ENCODE measurements at regions not wholly inside any gene's neighbourhood (a gene's known extent, or its start where the extent isn't known, plus 50 kb on each side); places are given as distances from the start of the nearest gene placed in this dataset.

- no peak for DNase-seq
Observed at GRCh38 chr4:110953191-110953590, 330.3 kb upstream of the PITX2 start.

DNA sequence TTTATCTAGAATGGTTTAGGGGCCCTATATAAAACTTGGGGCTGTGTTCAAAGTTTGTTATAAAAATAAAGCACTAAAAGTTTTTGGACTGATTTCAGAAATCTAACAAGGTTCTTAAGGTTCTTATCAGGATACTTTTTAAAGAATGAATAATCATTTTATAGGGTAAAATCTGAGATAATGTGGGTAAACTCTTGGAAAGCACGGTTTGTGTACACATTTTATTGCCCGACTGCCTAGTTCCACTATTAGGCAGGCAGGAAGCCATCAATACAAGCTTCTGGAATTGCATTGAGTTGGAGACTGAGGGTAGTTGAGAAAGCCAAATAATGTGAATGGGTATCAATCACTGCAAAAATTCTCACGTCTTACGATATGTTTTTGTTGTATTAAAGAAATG is 331.0 kb upstream of the PITX2 start:
- no peaks in the 10 kb centered on the region for H3K4me1 ChIP-seq (ENCODE audit: insufficient read depth)
- no peak overlapping the region for H3K27ac ChIP-seq
- H3K4me3 ChIP-seq = no peak overlapping the region
- WGBS, 3 donors = 63 to 71% (median 64%) methylated on average over 4 of the region's 4 CpGs
- DNase-seq = no peak
- H3K36me3 ChIP-seq = no peaks in the 10 kb centered on the region
- no peaks in the 10 kb centered on the region for H3K9me3 ChIP-seq
- H3K27me3 ChIP-seq = no peaks in the 10 kb centered on the region
- no peak for TF ChIP-seq POLR2A (IDR thresholded peaks at IDR 0.05)
- TF ChIP-seq, protein P1, sequence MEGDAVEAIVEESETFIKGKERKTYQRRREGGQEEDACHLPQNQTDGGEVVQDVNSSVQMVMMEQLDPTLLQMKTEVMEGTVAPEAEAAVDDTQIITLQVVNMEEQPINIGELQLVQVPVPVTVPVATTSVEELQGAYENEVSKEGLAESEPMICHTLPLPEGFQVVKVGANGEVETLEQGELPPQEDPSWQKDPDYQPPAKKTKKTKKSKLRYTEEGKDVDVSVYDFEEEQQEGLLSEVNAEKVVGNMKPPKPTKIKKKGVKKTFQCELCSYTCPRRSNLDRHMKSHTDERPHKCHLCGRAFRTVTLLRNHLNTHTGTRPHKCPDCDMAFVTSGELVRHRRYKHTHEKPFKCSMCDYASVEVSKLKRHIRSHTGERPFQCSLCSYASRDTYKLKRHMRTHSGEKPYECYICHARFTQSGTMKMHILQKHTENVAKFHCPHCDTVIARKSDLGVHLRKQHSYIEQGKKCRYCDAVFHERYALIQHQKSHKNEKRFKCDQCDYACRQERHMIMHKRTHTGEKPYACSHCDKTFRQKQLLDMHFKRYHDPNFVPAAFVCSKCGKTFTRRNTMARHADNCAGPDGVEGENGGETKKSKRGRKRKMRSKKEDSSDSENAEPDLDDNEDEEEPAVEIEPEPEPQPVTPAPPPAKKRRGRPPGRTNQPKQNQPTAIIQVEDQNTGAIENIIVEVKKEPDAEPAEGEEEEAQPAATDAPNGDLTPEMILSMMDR (IDR thresholded peaks at IDR 0.05) = no peak
- no peak for TF ChIP-seq EP300 (IDR thresholded peaks at IDR 0.05)
- intact Hi-C loops (cut with DNase I) = no loop called here

More at GRCh38 chr4:110953191-110953590, 330.3 kb upstream of the PITX2 start:
- H3K4me1 ChIP-seq (ENCODE audit: insufficient read depth) = no peaks in the 10 kb centered on the region
- no peaks in the 10 kb centered on the region for H3K27me3 ChIP-seq
- H3K27ac ChIP-seq = no peak overlapping the region
- intact Hi-C loops (cut with DNase I) = no loop called here
- H3K4me3 ChIP-seq = no peak overlapping the region
- TF ChIP-seq EP300 (IDR thresholded peaks at IDR 0.05) = no peak
- no peak for TF ChIP-seq POLR2A (IDR thresholded peaks at IDR 0.05)
- TF ChIP-seq, protein P1 (IDR thresholded peaks at IDR 0.05) = no peak
- 80 to 86% (median 82%) methylated on average over 1 of the region's 1 CpG for WGBS, 3 donors
- H3K9me3 ChIP-seq = no peaks in the 10 kb centered on the region
- no peaks in the 10 kb centered on the region for H3K36me3 ChIP-seq

- Histone ChIP-seq H3K27me3 (no peaks in the 10 kb centered on the region), H3K4me3 (no peak overlapping the region), H3K27ac (no peak overlapping the region), H3K4me1 (ENCODE audit: insufficient read depth) (no peaks in the 10 kb centered on the region), H3K9me3 (no peaks in the 10 kb centered on the region), H3K36me3 (no peaks in the 10 kb centered on the region)
- 92 to 94% (median 93%) methylated on average over 1 of the region's 1 CpG for WGBS, 3 donors
- TF ChIP-seq, protein P1 (IDR thresholded peaks at IDR 0.05) = no peak
- TF ChIP-seq EP300 (IDR thresholded peaks at IDR 0.05) = no peak
- no peak for TF ChIP-seq POLR2A (IDR thresholded peaks at IDR 0.05)
- intact Hi-C loops (cut with DNase I) = no loop called here
- no peak for DNase-seq
Observed at GRCh38 chr4:110955748-110956147, 332.9 kb upstream of the PITX2 start.

DNA sequence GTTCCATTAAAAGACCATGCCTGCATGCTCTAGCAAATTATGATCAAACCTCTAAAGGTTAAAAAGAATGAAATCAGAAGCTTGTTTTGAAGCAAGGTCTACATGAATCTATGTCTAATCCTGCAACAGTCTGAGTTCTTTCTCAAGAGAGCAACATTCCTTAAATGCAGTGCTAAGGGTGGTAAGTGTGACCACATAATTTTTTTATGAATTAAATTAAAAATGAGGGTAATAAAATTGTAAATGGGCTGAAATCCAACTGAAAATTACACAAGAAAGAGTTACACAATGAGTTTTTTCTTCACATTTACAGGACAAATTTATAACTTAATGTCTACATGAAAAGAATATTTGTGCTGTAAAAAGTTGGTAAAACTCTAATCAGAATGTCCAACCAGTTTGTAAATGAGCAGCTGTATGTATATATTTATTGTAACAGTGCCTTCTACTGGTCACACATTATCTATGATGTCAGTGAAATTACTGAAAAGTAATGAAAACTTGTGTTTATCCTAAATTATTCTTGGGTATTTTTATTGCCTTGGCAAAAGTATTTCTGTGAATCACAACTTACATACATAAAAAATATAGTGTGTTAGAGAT is 336.3 kb upstream of the PITX2 start:
- no peaks in the 10 kb centered on the region for H3K9me3 ChIP-seq
- no peaks in the 10 kb centered on the region for H3K27me3 ChIP-seq
- H3K36me3 ChIP-seq = no peaks in the 10 kb centered on the region
- DNase-seq = no peak
- TF ChIP-seq POLR2A (IDR thresholded peaks at IDR 0.05) = no peak
- no peak for TF ChIP-seq EP300 (IDR thresholded peaks at IDR 0.05)
- TF ChIP-seq, protein P1 (IDR thresholded peaks at IDR 0.05) = no peak
- H3K4me1 ChIP-seq (ENCODE audit: insufficient read depth) = no peaks in the 10 kb centered on the region
- no peak overlapping the region for H3K4me3 ChIP-seq
- no peak overlapping the region for H3K27ac ChIP-seq
- intact Hi-C loops (cut with DNase I) = no loop called here
